NCI-H2107 treated with DMSO at 0.1 percent for 48 hours (cell line): ENCODE measurements at regions not wholly inside any gene's neighbourhood (a gene's known extent, or its start where the extent isn't known, plus 50 kb on each side); places are given as distances from the start of the nearest gene placed in this dataset.
"Not testable (repeated sequence)": the region's sequence is repeated elsewhere in the genome, so short reads cannot be mapped to it uniquely, and the experiment has no call there.

ENCODE experiments used
- DNase-seq: peaks from one replicate; lab custom pipeline; 2025; ENCODE audit not compliant: unreplicated experiment; lab: John Stamatoyannopoulos, UW

GRCh38 chr7:25694211-25694610 lies 457.8 kb upstream of the NFE2L3 start:
- no peak for DNase-seq

GRCh38 chr7:25694699-25695098 lies 457.3 kb upstream of the NFE2L3 start:
- DNase-seq: no peak

GRCh38 chr7:25696571-25696970 lies 455.4 kb upstream of the NFE2L3 start:
- no peak for DNase-seq

GRCh38 chr7:25698451-25699113 lies 453.4 kb upstream of the NFE2L3 start:
- no peak for DNase-seq

- DNase-seq: not testable (repeated sequence)
Measured at GRCh38 chr7:25700141-25700540, 451.9 kb upstream of the NFE2L3 start.

GRCh38 chr7:25704413-25704812 lies 447.6 kb upstream of the NFE2L3 start:
- DNase-seq: no peak

- DNase-seq: no peak
Measured at GRCh38 chr7:25706764-25707163, 445.2 kb upstream of the NFE2L3 start.

- no peak for DNase-seq
Measured at GRCh38 chr7:25707768-25708620, 444.0 kb upstream of the NFE2L3 start.

GRCh38 chr7:25710959-25711358 lies 441.0 kb upstream of the NFE2L3 start:
- no peak for DNase-seq

GRCh38 chr7:25711940-25712339 lies 440.1 kb upstream of the NFE2L3 start:
- DNase-seq: no peak

- no peak for DNase-seq
Measured at GRCh38 chr7:25712500-25712899, 439.5 kb upstream of the NFE2L3 start.

- DNase-seq: no peak
Measured at GRCh38 chr7:25714013-25714412, 438.0 kb upstream of the NFE2L3 start.

- no peak for DNase-seq
Measured at GRCh38 chr7:25716421-25716820, 435.6 kb upstream of the NFE2L3 start.

- no peak for DNase-seq
Measured at GRCh38 chr7:25718596-25718995, 433.4 kb upstream of the NFE2L3 start.

GRCh38 chr7:25719190-25719896 lies 432.7 kb upstream of the NFE2L3 start:
- DNase-seq: no peak

GRCh38 chr7:25720427-25720826 lies 431.6 kb upstream of the NFE2L3 start:
- peak; percentile 20 for DNase-seq

GRCh38 chr7:25722856-25723255 lies 429.1 kb upstream of the NFE2L3 start:
- no peak for DNase-seq

GRCh38 chr7:25725451-25725850 lies 426.5 kb upstream of the NFE2L3 start:
- DNase-seq: peak; percentile 71

GRCh38 chr7:25726170-25726780 lies 425.7 kb upstream of the NFE2L3 start:
- DNase-seq: peak; percentile 60

- DNase-seq: peak; percentile 46
Measured at GRCh38 chr7:25726781-25727311, 425.2 kb upstream of the NFE2L3 start.

GRCh38 chr7:25727446-25727845 lies 424.6 kb upstream of the NFE2L3 start:
- DNase-seq: peak; percentile 6
